ENCODE measurements at regions not wholly inside any gene's neighbourhood (a gene's known extent, or its start where the extent isn't known, plus 50 kb on each side); places are given as distances from the start of the nearest gene placed in this dataset.

DNA sequence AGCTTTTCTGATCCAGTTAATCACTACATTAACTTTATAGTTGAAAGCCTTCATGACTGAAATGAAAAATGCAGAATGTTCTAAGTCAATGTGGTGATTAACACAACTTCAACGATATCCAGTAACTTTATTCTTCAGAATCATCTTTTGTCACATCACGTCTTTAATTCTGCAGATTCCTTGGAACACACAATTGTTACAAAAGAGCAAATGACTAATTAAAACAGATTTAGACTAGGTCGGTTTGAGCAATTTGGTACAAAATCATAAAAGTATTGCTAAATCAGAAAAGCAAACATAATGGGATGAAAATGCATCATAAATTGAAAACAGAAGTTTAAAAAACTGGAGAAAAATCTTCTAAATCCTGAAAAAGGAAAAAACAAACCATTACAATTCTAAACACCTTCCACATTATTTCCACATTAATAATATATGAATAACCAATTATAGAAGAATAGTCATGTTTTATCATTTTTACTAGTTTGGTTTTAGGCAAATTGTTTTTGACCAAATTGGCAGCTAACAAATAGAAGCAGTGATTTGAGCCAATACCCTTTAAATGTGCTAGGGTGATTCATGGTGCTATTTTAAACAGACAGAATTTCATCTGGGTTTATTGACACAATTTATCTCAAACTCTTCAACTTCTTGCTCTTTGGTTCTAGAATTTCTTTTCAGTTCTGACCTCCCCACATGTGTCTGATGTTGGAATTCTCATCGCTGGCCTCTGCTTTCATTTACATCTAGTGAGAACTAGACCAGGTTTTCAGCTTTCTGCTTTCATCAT, 468.1 kb upstream of the PTBP2 start:
- CTCF ChIA-PET (ENCODE audit: low intra/inter-chr PET ratio) = no interaction called here
- ATAC-seq (no peak), DNase-seq (ENCODE audit: extremely low read depth in 1 of 4, low spot score in 3 of 4) (no peak), FAIRE-seq (no peak)
- Histone ChIP-seq H3K4me1 (replicated peaks in 1 of 2; ENCODE audit: control insufficient read depth in 2 of 2, insufficient read depth in 2 of 2, low read length in 2 of 2) (no peaks in the 10 kb centered on the region), H3K4me3 (no peak overlapping the region), H3K36me3 (ENCODE audit: control insufficient read depth, insufficient read depth, low read length) (no peaks in the 10 kb centered on the region), H4K20me1 (replicated peaks; ENCODE audit: control insufficient read depth, insufficient read depth, low read length) (no peaks in the 10 kb centered on the region), H3K9me3 (replicated peaks; ENCODE audit: control insufficient read depth, insufficient read depth, low read depth, low read length) (no peaks in the 10 kb centered on the region; the same call in 1 of the 2 replicates), H3K27ac (ENCODE audit: extremely low read depth, low read depth, low read length) (no peak overlapping the region), H3K27me3 (ENCODE audit: control insufficient read depth in 2 of 2, insufficient read depth in 2 of 2, low read length in 2 of 2) (no peaks in the 10 kb centered on the region), H3K9ac (ENCODE audit: insufficient read depth in 1 of 2, low read depth in 2 of 2, low read length in 2 of 2) (no peak overlapping the region), H3K9me1 (ENCODE audit: control insufficient read depth, insufficient read depth, low read length) (no peaks in the 10 kb centered on the region), H3K79me2 (ENCODE audit: control insufficient read depth, insufficient read depth, low read length) (no peaks in the 10 kb centered on the region), H3K4me2 (ENCODE audit: insufficient read depth, low read length) (no peak overlapping the region), H2AFZ (ENCODE audit: low read depth, low read length) (no peak overlapping the region)
- 0% methylated on average over 4 of the region's 4 CpGs for WGBS (ENCODE audit: insufficient coverage, low coverage, missing lambda C conversion rate)
- TF ChIP-seq TRIM24 (IDR thresholded peaks at IDR 0.05) = no peak
- no peak for TF ChIP-seq ZBTB34 (CRISPR knock-in tag; IDR thresholded peaks at IDR 0.05)
- TF ChIP-seq EWSR1 (IDR thresholded peaks at IDR 0.05; ENCODE audit: borderline replicate concordance, low read depth, partially characterized antibody) = no peak
- TF ChIP-seq ZNF407 (IDR thresholded peaks at IDR 0.05; ENCODE audit: low read depth) = no peak
- no peak for TF ChIP-seq MTA3 (IDR thresholded peaks at IDR 0.05; ENCODE audit: borderline replicate concordance)
- no peak for TF ChIP-seq ZNF445 (CRISPR knock-in tag; IDR thresholded peaks at IDR 0.05; ENCODE audit: low read depth)
- TF ChIP-seq ZNF253 (CRISPR knock-in tag; conservative IDR thresholded peaks at IDR 0.05) = no peak
- TF ChIP-seq ZSCAN29 (IDR thresholded peaks at IDR 0.05) = no peak
- no peak for TF ChIP-seq RFX7 (CRISPR knock-in tag; IDR thresholded peaks at IDR 0.05)
- in situ Hi-C loops (cut with MboI) (no loop called here), intact Hi-C loops (cut with micrococcal nuclease) (no loop called here)
- POLR2A ChIA-PET = interaction anchor here (0.6 kb wide), 1 partner anchor 466 kb away, joined by 3 read pairs; no protein-coding TSS in a partner anchor
- BruUV-seq (replicated peaks) = no TSS peak
